ENCODE measurements at regions not wholly inside any gene's neighbourhood (a gene's known extent, or its start where the extent isn't known, plus 50 kb on each side); places are given as distances from the start of the nearest gene placed in this dataset.

DNA sequence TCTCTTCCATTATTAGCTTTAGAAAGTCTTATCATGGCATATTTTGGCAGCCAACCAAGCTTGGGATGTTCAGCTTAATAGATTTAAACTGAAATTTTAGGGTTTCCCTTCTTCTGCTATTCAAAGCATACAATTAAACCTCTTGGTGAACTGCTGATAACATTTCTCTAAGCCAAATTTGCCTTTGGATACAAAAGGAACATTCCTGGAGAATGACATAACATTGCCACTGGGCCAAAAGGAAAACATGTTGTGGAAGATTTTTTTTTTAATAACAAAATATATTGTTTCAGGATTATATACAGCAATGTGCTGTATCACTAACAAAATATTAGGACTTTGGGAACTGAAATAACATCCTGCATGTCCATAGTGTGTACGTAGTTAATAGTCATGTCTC lies 215.1 kb upstream of the TBX18 start:
- TF ChIP-seq, protein P1, sequence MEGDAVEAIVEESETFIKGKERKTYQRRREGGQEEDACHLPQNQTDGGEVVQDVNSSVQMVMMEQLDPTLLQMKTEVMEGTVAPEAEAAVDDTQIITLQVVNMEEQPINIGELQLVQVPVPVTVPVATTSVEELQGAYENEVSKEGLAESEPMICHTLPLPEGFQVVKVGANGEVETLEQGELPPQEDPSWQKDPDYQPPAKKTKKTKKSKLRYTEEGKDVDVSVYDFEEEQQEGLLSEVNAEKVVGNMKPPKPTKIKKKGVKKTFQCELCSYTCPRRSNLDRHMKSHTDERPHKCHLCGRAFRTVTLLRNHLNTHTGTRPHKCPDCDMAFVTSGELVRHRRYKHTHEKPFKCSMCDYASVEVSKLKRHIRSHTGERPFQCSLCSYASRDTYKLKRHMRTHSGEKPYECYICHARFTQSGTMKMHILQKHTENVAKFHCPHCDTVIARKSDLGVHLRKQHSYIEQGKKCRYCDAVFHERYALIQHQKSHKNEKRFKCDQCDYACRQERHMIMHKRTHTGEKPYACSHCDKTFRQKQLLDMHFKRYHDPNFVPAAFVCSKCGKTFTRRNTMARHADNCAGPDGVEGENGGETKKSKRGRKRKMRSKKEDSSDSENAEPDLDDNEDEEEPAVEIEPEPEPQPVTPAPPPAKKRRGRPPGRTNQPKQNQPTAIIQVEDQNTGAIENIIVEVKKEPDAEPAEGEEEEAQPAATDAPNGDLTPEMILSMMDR (IDR thresholded peaks at IDR 0.05): no peak
- TF ChIP-seq POLR2AphosphoS5 (IDR thresholded peaks at IDR 0.05) (no peak), POLR2A (IDR thresholded peaks at IDR 0.05) (no peak)

All from sigmoid colon (tissue), 4 donors.